Hindlimb muscle (tissue), 1 donor: ENCODE measurements at regions not wholly inside any gene's neighbourhood (a gene's known extent, or its start where the extent isn't known, plus 50 kb on each side); places are given as distances from the start of the nearest gene placed in this dataset.

Experiments
- DNase-seq: peaks from one replicate; pipeline ENCODE4 v3.0.0-alpha.2; 2013

GRCh38 chr13:27847669-27848068 is 55.4 kb downstream of the GSX1 start:
- no peak for DNase-seq

GRCh38 chr13:27851096-27851850 is 59.0 kb downstream of the GSX1 start:
- DNase-seq, result no peak

- no peak for DNase-seq
Observed at GRCh38 chr13:27852491-27852890, 60.2 kb downstream of the GSX1 start.

GRCh38 chr13:27853335-27853734 is 61.1 kb downstream of the GSX1 start:
- DNase-seq, result no peak

- no peak for DNase-seq
Observed at GRCh38 chr13:27853861-27854260, 61.6 kb downstream of the GSX1 start.

- no peak for DNase-seq
Observed at GRCh38 chr13:27854606-27855005, 62.3 kb downstream of the GSX1 start.

GRCh38 chr13:27855381-27855780 is 63.1 kb downstream of the GSX1 start:
- DNase-seq, result no peak

GRCh38 chr13:27857282-27857681 is 62.5 kb upstream of the PDX1 start:
- no peak for DNase-seq

GRCh38 chr13:27858046-27858445 is 61.8 kb upstream of the PDX1 start:
- no peak for DNase-seq

GRCh38 chr13:27860743-27861142 is 59.1 kb upstream of the PDX1 start:
- no peak for DNase-seq

- no peak for DNase-seq
Observed at GRCh38 chr13:27861165-27861564, 58.6 kb upstream of the PDX1 start.

GRCh38 chr13:27868641-27869435 is 51.0 kb upstream of the PDX1 start:
- peak; percentile 2 for DNase-seq

- DNase-seq, result no peak
Observed at GRCh38 chr13:27869436-27870095, 50.2 kb upstream of the PDX1 start.
